Endothelial cell of umbilical vein (primary cell): ENCODE measurements at regions not wholly inside any gene's neighbourhood (a gene's known extent, or its start where the extent isn't known, plus 50 kb on each side); places are given as distances from the start of the nearest gene placed in this dataset.

Source experiments
- BruUV-seq: library from RNA; stranded (reverse); fragments of 400-500 nt; replicated peaks from 2 replicates; lab custom pipeline; 2021; lab: Mats Ljungman, UMichigan
- CTCF ChIA-PET: fragments of 300-600, 350-600 bp; sonication (Branson Sonifier 250); formaldehyde crosslinking; loops from one replicate; lab custom pipeline; 2021; ENCODE audit warnings: antibody characterized with exemption, inconsistent platforms; lab: Charles Lee
- POLR2A ChIA-PET: fragments of 300-600, 350-600 bp; sonication (Branson Sonifier 250); formaldehyde crosslinking; loops from one replicate; lab custom pipeline; 2021; ENCODE audit warnings: antibody characterized with exemption, inconsistent platforms; lab: Charles Lee
- DNase-seq: peaks from one replicate; pipeline ENCODE4 v3.0.0-alpha.2; 2011; ENCODE audit warnings: low read depth, low spot score
- FAIRE-seq: peaks from 2 replicates; lab custom pipeline; 2011; peaks lifted over from hg19 to GRCh38; lab: Jason Lieb, UNC
- H2AFZ ChIP-seq: 2 replicates; pipeline ENCODE4 v1.6.0; 2012; ENCODE audit warnings: low read depth, low read length, control low read depth, inconsistent platforms
- H3K27ac ChIP-seq: 2 replicates; pipeline ENCODE4 v1.5.1; 2011; ENCODE audit warnings: low read depth, mild to moderate bottlenecking, control low read depth, low read length, moderate library complexity; ENCODE audit not compliant: insufficient read depth
- H3K27me3 ChIP-seq, 2 experiments: 2 replicates each; pipeline versions ENCODE4 v1.6.0 to v1.6.1; 2011; ENCODE audit warnings: low read length in 2 of 2, mixed read lengths in 1 of 2; ENCODE audit not compliant: control insufficient read depth in 2 of 2, insufficient read depth in 2 of 2
- H3K36me3 ChIP-seq, 2 experiments: 2 replicates in 1 of 2; 3 replicates in 1 of 2; pipeline ENCODE4 v1.5.1; 2011; ENCODE audit warnings: low read length in 2 of 2, mild to moderate bottlenecking in 1 of 2, moderate library complexity in 1 of 2; ENCODE audit not compliant: control insufficient read depth in 2 of 2, insufficient read depth in 2 of 2; ENCODE audit errors: extremely low read depth in 1 of 2
- H3K4me1 ChIP-seq: 3 replicates; pipeline ENCODE4 v1.5.1; 2011; ENCODE audit warnings: mild to moderate bottlenecking, low read length; ENCODE audit not compliant: control insufficient read depth, insufficient read depth; ENCODE audit errors: extremely low read depth
- H3K4me2 ChIP-seq: 2 replicates; pipeline ENCODE4 v1.6.1; 2011; ENCODE audit warnings: low read length, control low read depth, mixed read lengths; ENCODE audit not compliant: insufficient read depth
- H3K4me3 ChIP-seq, 3 experiments: fragments of 200-600 bp in 1 of 3; sonication (generic), shearing (Covaris generic) in 1 of 3; replicated peaks in 1 of 3; 2 replicates each; pipeline ENCODE4 v1.5.1; 2011 to 2016; ENCODE audit warnings: control low read depth in 3 of 3, low read length in 3 of 3, mild to moderate bottlenecking in 2 of 3, inconsistent platforms in 1 of 3, low read depth in 1 of 3, moderate library complexity in 1 of 3; ENCODE audit not compliant: insufficient read depth in 1 of 3
- H3K79me2 ChIP-seq: 2 replicates; pipeline ENCODE4 v1.6.0; 2012; ENCODE audit warnings: low read length, inconsistent platforms; ENCODE audit not compliant: control insufficient read depth, insufficient read depth
- H3K9ac ChIP-seq: replicated peaks from 2 replicates; pipeline ENCODE3; 2011; ENCODE audit warnings: low read length, control low read depth; ENCODE audit not compliant: insufficient read depth; ENCODE audit errors: extremely low read depth
- H3K9me1 ChIP-seq: replicated peaks from 3 replicates; pipeline ENCODE4 v1.6.0; 2011; ENCODE audit warnings: mild to moderate bottlenecking, low read length; ENCODE audit not compliant: control insufficient read depth, insufficient read depth; ENCODE audit errors: extremely low read depth
- H3K9me3 ChIP-seq: replicated peaks from 2 replicates; pipeline ENCODE4 v1.5.1; 2012; ENCODE audit warnings: low read length, inconsistent platforms; ENCODE audit not compliant: control insufficient read depth, insufficient read depth
- H4K20me1 ChIP-seq: replicated peaks from 2 replicates; pipeline ENCODE3; 2011; ENCODE audit warnings: mild to moderate bottlenecking, low read length; ENCODE audit not compliant: control insufficient read depth, insufficient read depth; ENCODE audit errors: extremely low read depth
- CTCF ChIP-seq, 2 donors: IDR thresholded peaks; 1 replicate in 1 of 2; 2 replicates in 1 of 2; pipeline ENCODE4 v1.5.1; 2011; ENCODE audit warnings: low read length in 2 of 2, mild to moderate bottlenecking in 2 of 2, moderate library complexity in 2 of 2, control low read depth in 1 of 2, inconsistent platforms in 1 of 2, low read depth in 1 of 2; ENCODE audit not compliant: insufficient read depth in 1 of 2; ENCODE audit errors: extremely low read depth in 1 of 2
- EZH2 ChIP-seq: IDR thresholded peaks from 2 replicates; pipeline ENCODE4 v1.6.1; 2012; ENCODE audit warnings: borderline replicate concordance, low read depth, mild to moderate bottlenecking, moderate library complexity, low read length, inconsistent platforms; ENCODE audit not compliant: severe bottlenecking
- FOS ChIP-seq: IDR thresholded peaks from 2 replicates; pipeline ENCODE4 v1.6.1; 2011; ENCODE audit warnings: mild to moderate bottlenecking, low read length, moderate library complexity, borderline replicate concordance; ENCODE audit not compliant: insufficient read depth
- GATA2 ChIP-seq: IDR thresholded peaks from 2 replicates; pipeline ENCODE4 v1.7.0; 2011; ENCODE audit warnings: low read depth, mild to moderate bottlenecking, moderate library complexity, mixed read lengths, low read length; ENCODE audit not compliant: insufficient read length, insufficient read depth
- JUN ChIP-seq: IDR thresholded peaks from 2 replicates; pipeline ENCODE4 v1.6.1; 2011; ENCODE audit warnings: borderline replicate concordance, low read depth; ENCODE audit not compliant: insufficient read length, insufficient read depth
- MAX ChIP-seq: IDR thresholded peaks from 2 replicates; pipeline ENCODE4 v1.6.1; 2011; ENCODE audit not compliant: insufficient read depth, insufficient read length
- MYC ChIP-seq: IDR thresholded peaks from one replicate; pipeline ENCODE4 v1.6.1; 2011; ENCODE audit warnings: mild to moderate bottlenecking, low read depth, low read length
- POLR2A ChIP-seq: IDR thresholded peaks from 2 replicates; pipeline ENCODE4 v1.6.1; 2012; ENCODE audit warnings: low read depth, mild to moderate bottlenecking, control low read depth, low read length
- POLR2AphosphoS5 ChIP-seq: IDR thresholded peaks from 2 replicates; pipeline ENCODE4 v1.6.1; 2012; ENCODE audit warnings: low read depth, mild to moderate bottlenecking, control low read depth, low read length, moderate library complexity; ENCODE audit not compliant: insufficient read depth
- dilution Hi-C: fragments of 300-500 bp; cut with MboI; formaldehyde crosslinking; loops from one replicate; pipeline ENCODE4 v1.15.0; 2019; ENCODE audit warnings: low sequenced_read_pairs; ENCODE audit not compliant: extremely low pct_ligation_motif_present
- intact Hi-C: fragments of 100-400 bp; cut with micrococcal nuclease; formaldehyde crosslinking; loops from one replicate; pipeline ENCODE4 v1.10.0; 2022

GRCh38 chr9:26579056-26579455, 313.5 kb downstream of the CAAP1 start:
- CTCF ChIA-PET: no interaction called here
- no peaks in the 10 kb centered on the region for H3K9me1 ChIP-seq
- FAIRE-seq: no peak

GRCh38 chr9:26574898-26575440, 317.6 kb downstream of the CAAP1 start:
- ChIA-PET POLR2A (no interaction called here), CTCF (no interaction called here)
- no peaks in the 10 kb centered on the region for H4K20me1 ChIP-seq
- H3K4me3 ChIP-seq: no peak overlapping the region
- FAIRE-seq (no peak), DNase-seq (no peak)
- H3K9me3 ChIP-seq: no peaks in the 10 kb centered on the region
- H3K4me2 ChIP-seq: no peak overlapping the region
- no TSS peak for BruUV-seq
- H3K27ac ChIP-seq: no peak overlapping the region
- no peaks in the 10 kb centered on the region for H3K27me3 ChIP-seq
- no peaks in the 10 kb centered on the region for H3K9me1 ChIP-seq
- intact Hi-C loops: no loop called here
- no peaks in the 10 kb centered on the region for H3K36me3 ChIP-seq
- no peaks in the 10 kb centered on the region for H3K4me1 ChIP-seq
- H2AFZ ChIP-seq: no peak overlapping the region
- dilution Hi-C loops: no loop called here
- TF ChIP-seq FOS (no peak), GATA2 (no peak), MYC (no peak), CTCF (IDR thresholded peaks at IDR 0.05; ENCODE audit: extremely low read depth in 1 of 2, insufficient read depth in 1 of 2, low read depth in 1 of 2, low read length in 2 of 2) (no peak), EZH2 (no peak), MAX (no peak), POLR2AphosphoS5 (no peak), JUN (no peak), POLR2A (no peak)
- no peaks in the 10 kb centered on the region for H3K79me2 ChIP-seq
- H3K9ac ChIP-seq: no peak overlapping the region

More at GRCh38 chr9:26579056-26579455, 313.5 kb downstream of the CAAP1 start:
- intact Hi-C loops (no loop called here), dilution Hi-C loops (no loop called here)
- TF ChIP-seq MAX (no peak), GATA2 (no peak), JUN (no peak), POLR2AphosphoS5 (no peak), MYC (no peak), POLR2A (no peak), EZH2 (no peak)
- no peak overlapping the region for H2AFZ ChIP-seq
- no TSS peak for BruUV-seq
- no peak overlapping the region for H3K4me2 ChIP-seq
- no peak for DNase-seq
- no peaks in the 10 kb centered on the region for H3K79me2 ChIP-seq
- H3K4me1 ChIP-seq: no peaks in the 10 kb centered on the region
- no peak overlapping the region for H3K4me3 ChIP-seq
- no peaks in the 10 kb centered on the region for H3K36me3 ChIP-seq
- no peak overlapping the region for H3K9ac ChIP-seq
- no peaks in the 10 kb centered on the region for H3K27me3 ChIP-seq
- H4K20me1 ChIP-seq: no peaks in the 10 kb centered on the region
- POLR2A ChIA-PET: no interaction called here
- no peaks in the 10 kb centered on the region for H3K9me3 ChIP-seq
- H3K27ac ChIP-seq: no peak overlapping the region
